ENCODE measurements at regions not wholly inside any gene's neighbourhood (a gene's known extent, or its start where the extent isn't known, plus 50 kb on each side); places are given as distances from the start of the nearest gene placed in this dataset.

- no peak for TF ChIP-seq CTCF (IDR thresholded peaks at IDR 0.05)
- TF ChIP-seq POLR2AphosphoS5 (IDR thresholded peaks at IDR 0.05; ENCODE audit: low read depth, low read length), result no peak
- TF ChIP-seq SIN3A (IDR thresholded peaks at IDR 0.05; ENCODE audit: borderline replicate concordance, insufficient read depth, low read depth, low read length), result no peak
These were observed 103.7 kb upstream of the NT5E start for GRCh38 chr6:85346196-85346595.
